MM.1S (cell line): ENCODE measurements at regions not wholly inside any gene's neighbourhood (a gene's known extent, or its start where the extent isn't known, plus 50 kb on each side); places are given as distances from the start of the nearest gene placed in this dataset.

Experiments
- DNase-seq: peaks from one replicate; pipeline ENCODE4 v3.0.0-alpha.2; 2015
- H2AFZ ChIP-seq: fragments of 300-600 bp; sonication (generic); 2 replicates; pipeline ENCODE4 v1.6.0; 2016; ENCODE audit warnings: antibody characterized with exemption, low read length
- H3F3A ChIP-seq: fragments of 300-600 bp; sonication (generic); 2 replicates; pipeline ENCODE4 v1.6.1; 2016; ENCODE audit warnings: mild to moderate bottlenecking, antibody characterized with exemption, low read length, moderate library complexity, mixed read lengths; ENCODE audit not compliant: insufficient read depth
- H3K27ac ChIP-seq: fragments of 300-600 bp; sonication (generic); 2 replicates; pipeline ENCODE4 v1.5.1; 2016; ENCODE audit warnings: mild to moderate bottlenecking, low read length
- H3K27me3 ChIP-seq: fragments of 300-600 bp; sonication (generic); replicated peaks from 2 replicates; pipeline ENCODE4 v1.6.0; 2016; ENCODE audit warnings: low read length; ENCODE audit not compliant: insufficient read depth
- H3K36me3 ChIP-seq: fragments of 300-600 bp; sonication (generic); replicated peaks from 2 replicates; pipeline ENCODE4 v1.6.1; 2016; ENCODE audit warnings: mild to moderate bottlenecking, low read length, mixed read lengths; ENCODE audit not compliant: insufficient read depth
- H3K4me1 ChIP-seq: fragments of 300-600 bp; sonication (generic); 2 replicates; pipeline ENCODE4 v1.6.1; 2016; ENCODE audit warnings: low read length, mixed read lengths
- H3K4me2 ChIP-seq: fragments of 300-600 bp; sonication (generic); 2 replicates; pipeline ENCODE4 v1.6.0; 2016; ENCODE audit warnings: low read depth, low read length
- H3K4me3 ChIP-seq: fragments of 300-600 bp; sonication (generic); 2 replicates; pipeline ENCODE4 v1.5.1; 2016; ENCODE audit warnings: low read length, mixed read lengths
- H3K79me2 ChIP-seq: fragments of 300-600 bp; sonication (generic); 2 replicates; pipeline ENCODE4 v1.6.1; 2016; ENCODE audit warnings: mixed run types, low read length, mixed read lengths
- H3K9ac ChIP-seq: fragments of 300-600 bp; sonication (generic); 2 replicates; pipeline ENCODE4 v1.6.1; 2016; ENCODE audit warnings: low read length, mixed read lengths
- H3K9me2 ChIP-seq: fragments of 300-600 bp; sonication (generic); replicated peaks from 2 replicates; pipeline ENCODE4 v1.6.1; 2016; ENCODE audit warnings: mild to moderate bottlenecking, low read length, mixed read lengths; ENCODE audit not compliant: insufficient read depth
- H3K9me3 ChIP-seq: fragments of 300-600 bp; sonication (generic); replicated peaks from 2 replicates; pipeline ENCODE4 v1.6.1; 2016; ENCODE audit warnings: mild to moderate bottlenecking, low read length, mixed read lengths; ENCODE audit not compliant: insufficient read depth
- H4K20me1 ChIP-seq: fragments of 300-600 bp; sonication (generic); 2 replicates; pipeline ENCODE4 v1.6.1; 2016; ENCODE audit warnings: mild to moderate bottlenecking, low read length, moderate library complexity, mixed read lengths; ENCODE audit not compliant: insufficient read depth
- CTCF ChIP-seq: fragments of 300-600 bp; sonication (generic); IDR thresholded peaks from 2 replicates; pipeline ENCODE4 v1.5.1; 2016; ENCODE audit warnings: antibody characterized with exemption, low read length, mixed read lengths
- EZH2 ChIP-seq: fragments of 300-600 bp; sonication (generic); optimal IDR thresholded peaks from 2 replicates; pipeline ENCODE3; 2017; ENCODE audit warnings: low read depth, mild to moderate bottlenecking, antibody characterized with exemption, low read length, mixed read lengths
- EZH2phosphoT487 ChIP-seq: fragments of 300-600 bp; sonication (generic); IDR thresholded peaks from 2 replicates; pipeline ENCODE4 v1.6.1; 2018; ENCODE audit warnings: antibody characterized with exemption, low read length

- no peak for DNase-seq
- H3K36me3 ChIP-seq = no peaks in the 10 kb centered on the region
- H2AFZ ChIP-seq = no peak overlapping the region
- H3K27ac ChIP-seq = no peak overlapping the region
- H3K9ac ChIP-seq = no peak overlapping the region
- H3K4me1 ChIP-seq = no peaks in the 10 kb centered on the region
- no peaks in the 10 kb centered on the region for H3F3A ChIP-seq
- H4K20me1 ChIP-seq = no peaks in the 10 kb centered on the region
- H3K4me2 ChIP-seq = no peak overlapping the region
- no peak overlapping the region for H3K4me3 ChIP-seq
- no peaks in the 10 kb centered on the region for H3K27me3 ChIP-seq
- no peaks in the 10 kb centered on the region for H3K9me3 ChIP-seq
- TF ChIP-seq EZH2phosphoT487 (no peak), EZH2 (no peak), CTCF (no peak)
- H3K79me2 ChIP-seq = no peaks in the 10 kb centered on the region
- H3K9me2 ChIP-seq = no peaks in the 10 kb centered on the region
Observed at GRCh38 chr2:11057031-11057430, 98.2 kb upstream of the SLC66A3 start.

GRCh38 chr2:11058129-11058528 is 97.1 kb upstream of the SLC66A3 start:
- DNase-seq = no peak
- no peaks in the 10 kb centered on the region for H4K20me1 ChIP-seq
- H3K79me2 ChIP-seq = no peaks in the 10 kb centered on the region
- H3K4me1 ChIP-seq = no peaks in the 10 kb centered on the region
- no peak overlapping the region for H2AFZ ChIP-seq
- H3K9ac ChIP-seq = no peak overlapping the region
- H3K9me3 ChIP-seq = no peaks in the 10 kb centered on the region
- H3K4me3 ChIP-seq = no peak overlapping the region
- H3K27me3 ChIP-seq = no peaks in the 10 kb centered on the region
- no peak overlapping the region for H3K27ac ChIP-seq
- no peak overlapping the region for H3K4me2 ChIP-seq
- H3F3A ChIP-seq = no peaks in the 10 kb centered on the region
- no peaks in the 10 kb centered on the region for H3K9me2 ChIP-seq
- TF ChIP-seq EZH2phosphoT487 = no peak
- no peak for TF ChIP-seq EZH2
- no peak for TF ChIP-seq CTCF
- H3K36me3 ChIP-seq = no peaks in the 10 kb centered on the region

DNA sequence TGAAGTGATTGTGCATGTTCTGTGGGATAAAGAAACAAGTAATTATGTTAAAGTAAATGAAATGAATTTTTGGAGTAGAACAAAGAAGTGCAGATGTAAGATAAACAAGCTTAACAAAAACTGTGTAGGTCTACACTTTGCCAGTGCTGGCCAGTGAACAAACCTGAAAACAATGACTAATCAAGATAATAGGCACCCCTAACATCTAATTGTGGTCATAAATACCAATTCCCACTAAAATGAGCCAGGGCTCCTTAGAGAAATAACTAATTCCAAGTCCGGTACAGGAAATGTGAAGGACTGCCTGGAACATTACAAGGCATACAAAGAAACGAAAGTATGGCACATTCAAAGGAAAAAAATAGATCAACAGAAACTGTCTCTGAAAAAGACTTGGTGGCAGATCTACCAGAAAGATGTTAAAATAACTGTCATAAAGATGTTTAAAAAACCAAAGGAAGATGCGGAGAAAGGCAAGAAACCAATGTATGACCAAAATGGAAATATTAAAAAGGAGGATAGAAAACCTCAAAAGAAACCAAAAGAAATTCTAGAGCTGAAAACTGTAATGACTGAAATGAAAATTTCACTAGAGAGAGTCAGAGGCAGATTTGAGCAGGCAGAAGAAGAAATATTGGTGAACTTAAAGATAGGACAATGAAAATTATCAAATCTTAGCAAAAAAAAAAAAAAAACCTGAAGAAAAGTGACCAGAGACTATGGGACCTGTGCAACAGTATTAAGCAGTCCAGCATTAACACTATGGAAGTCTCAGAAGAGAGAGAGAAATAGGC is 94.7 kb upstream of the SLC66A3 start:
- no peaks in the 10 kb centered on the region for H3K9me2 ChIP-seq
- no peak overlapping the region for H3K9ac ChIP-seq
- no peak overlapping the region for H3K4me2 ChIP-seq
- no peaks in the 10 kb centered on the region for H4K20me1 ChIP-seq
- no peaks in the 10 kb centered on the region for H3K79me2 ChIP-seq
- H3K9me3 ChIP-seq = no peaks in the 10 kb centered on the region
- no peak overlapping the region for H3K27ac ChIP-seq
- H2AFZ ChIP-seq = no peak overlapping the region
- no peaks in the 10 kb centered on the region for H3K36me3 ChIP-seq
- H3F3A ChIP-seq = no peaks in the 10 kb centered on the region
- H3K27me3 ChIP-seq = no peaks in the 10 kb centered on the region
- no peak overlapping the region for H3K4me3 ChIP-seq
- H3K4me1 ChIP-seq = no peaks in the 10 kb centered on the region
- TF ChIP-seq CTCF (no peak), EZH2phosphoT487 (no peak), EZH2 (no peak)
- no peak for DNase-seq
